AG09309 (cell line): ENCODE measurements at regions not wholly inside any gene's neighbourhood (a gene's known extent, or its start where the extent isn't known, plus 50 kb on each side); places are given as distances from the start of the nearest gene placed in this dataset.
A peak's percentile ranks its signal among the peaks of the same experiment; 100 is the strongest.
"Not testable (repeated sequence)": the region's sequence is repeated elsewhere in the genome, so short reads cannot be mapped to it uniquely, and the experiment has no call there.

Experiments
- DNase-seq: peaks from one replicate; pipeline ENCODE4 v3.0.0-alpha.2; 2010; ENCODE audit warnings: low read depth
- H3K4me3 ChIP-seq: 2 replicates; pipeline ENCODE4 v1.5.1; 2011; ENCODE audit warnings: mild to moderate bottlenecking, low read depth, low read length, moderate library complexity; ENCODE audit not compliant: control insufficient read depth
- TF ChIP-seq, protein P1 (sequence below): IDR thresholded peaks from 2 replicates; pipeline ENCODE4 v1.5.1; 2011; ENCODE audit warnings: mild to moderate bottlenecking, low read depth, low read length, inconsistent platforms; ENCODE audit not compliant: insufficient read depth, control insufficient read depth; ENCODE audit errors: missing control alignments

DNA sequence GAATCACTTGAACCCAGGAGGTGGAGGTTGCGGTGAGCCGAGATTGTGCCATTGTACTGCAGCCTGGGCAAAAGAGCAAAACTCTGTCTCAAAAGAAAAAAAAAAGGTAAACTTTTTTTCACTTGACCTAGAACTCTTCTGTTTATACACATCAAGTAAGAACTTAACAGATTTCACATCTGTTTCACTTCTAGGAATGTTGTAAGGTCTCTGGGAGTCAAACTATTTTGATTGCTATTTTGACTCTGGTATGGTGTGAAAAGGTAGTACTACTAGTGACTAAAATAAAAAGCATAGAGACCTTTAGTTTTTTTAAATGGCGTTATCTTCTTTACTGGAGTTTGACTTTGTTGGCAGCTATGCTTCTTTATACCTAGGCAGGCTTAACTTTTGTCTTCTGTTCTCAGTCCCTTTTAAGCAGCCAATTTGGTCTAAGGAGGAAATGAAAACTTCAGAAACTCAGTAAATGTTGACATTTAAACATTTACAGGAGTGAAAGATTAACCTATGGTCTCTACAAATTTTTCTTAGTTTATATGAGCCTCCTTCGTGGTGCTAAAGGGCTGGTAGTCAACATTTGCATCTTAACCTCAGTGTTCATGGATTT is 84.7 kb downstream of the METTL2B start:
- DNase-seq, H3K4me3 ChIP-seq: not testable (repeated sequence)

GRCh38 chr7:128562795-128563194 is 86.2 kb downstream of the METTL2B start:
- not testable (repeated sequence) for DNase-seq

GRCh38 chr7:128564123-128564700 is 87.7 kb downstream of the METTL2B start:
- not testable (repeated sequence) for DNase-seq, H3K4me3 ChIP-seq

More at GRCh38 chr7:128562795-128563194, 86.2 kb downstream of the METTL2B start:
- not testable (repeated sequence) for H3K4me3 ChIP-seq

DNA sequence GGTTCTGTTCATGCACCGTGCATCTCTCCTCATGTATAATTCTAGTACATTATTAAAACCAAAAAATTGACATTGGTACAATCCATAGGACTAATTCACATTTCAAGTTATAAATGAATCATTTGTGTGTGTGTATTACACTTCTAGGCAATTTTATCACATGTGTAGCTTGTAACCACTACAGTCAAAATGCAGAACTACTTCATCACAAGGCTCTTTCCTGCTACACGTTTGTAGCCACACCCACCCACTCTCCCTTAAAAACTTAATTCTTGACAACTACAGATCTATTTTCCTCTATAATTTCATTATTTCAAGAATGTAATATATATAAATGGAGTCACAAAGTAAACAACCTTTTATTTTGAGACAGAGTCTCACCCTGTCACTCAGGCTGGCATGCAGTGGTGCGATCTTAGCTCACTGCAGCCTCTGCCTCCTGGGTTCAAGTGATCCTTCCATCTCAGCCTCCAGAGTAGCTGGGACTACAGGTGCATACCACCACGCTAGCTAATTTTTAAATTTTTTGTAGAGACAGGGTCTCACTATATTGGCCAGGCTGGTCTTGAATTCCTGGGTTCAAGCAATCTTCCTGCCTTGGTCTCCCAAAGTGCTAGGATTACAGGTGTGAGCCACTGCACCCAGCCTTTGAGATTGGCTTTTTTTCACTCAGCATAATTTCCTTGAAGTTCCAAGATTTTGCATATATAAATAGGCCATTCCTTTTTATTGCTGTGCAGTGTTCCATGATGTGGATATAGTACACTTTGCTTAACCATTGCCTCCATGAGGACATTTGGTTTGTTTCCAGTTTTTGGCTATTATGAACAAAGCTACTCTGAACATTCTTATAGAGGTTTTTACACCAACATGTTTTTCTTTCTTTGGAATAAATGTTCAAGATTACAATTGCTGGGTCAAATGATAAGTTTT is 88.7 kb downstream of the METTL2B start:
- DNase-seq, H3K4me3 ChIP-seq: not testable (repeated sequence)

GRCh38 chr7:128575277-128575676 is 96.8 kb upstream of the GARIN1A start:
- not testable (repeated sequence) for H3K4me3 ChIP-seq, DNase-seq

GRCh38 chr7:128576953-128577352 is 95.1 kb upstream of the GARIN1A start:
- not testable (repeated sequence) for H3K4me3 ChIP-seq, DNase-seq

- H3K4me3 ChIP-seq, DNase-seq: not testable (repeated sequence)
Measured at GRCh38 chr7:128579843-128580242, 92.2 kb upstream of the GARIN1A start.

- H3K4me3 ChIP-seq = not testable (repeated sequence)
- DNase-seq = peak; percentile 4
Measured at GRCh38 chr7:128581100-128581499, 91.0 kb upstream of the GARIN1A start.

DNA sequence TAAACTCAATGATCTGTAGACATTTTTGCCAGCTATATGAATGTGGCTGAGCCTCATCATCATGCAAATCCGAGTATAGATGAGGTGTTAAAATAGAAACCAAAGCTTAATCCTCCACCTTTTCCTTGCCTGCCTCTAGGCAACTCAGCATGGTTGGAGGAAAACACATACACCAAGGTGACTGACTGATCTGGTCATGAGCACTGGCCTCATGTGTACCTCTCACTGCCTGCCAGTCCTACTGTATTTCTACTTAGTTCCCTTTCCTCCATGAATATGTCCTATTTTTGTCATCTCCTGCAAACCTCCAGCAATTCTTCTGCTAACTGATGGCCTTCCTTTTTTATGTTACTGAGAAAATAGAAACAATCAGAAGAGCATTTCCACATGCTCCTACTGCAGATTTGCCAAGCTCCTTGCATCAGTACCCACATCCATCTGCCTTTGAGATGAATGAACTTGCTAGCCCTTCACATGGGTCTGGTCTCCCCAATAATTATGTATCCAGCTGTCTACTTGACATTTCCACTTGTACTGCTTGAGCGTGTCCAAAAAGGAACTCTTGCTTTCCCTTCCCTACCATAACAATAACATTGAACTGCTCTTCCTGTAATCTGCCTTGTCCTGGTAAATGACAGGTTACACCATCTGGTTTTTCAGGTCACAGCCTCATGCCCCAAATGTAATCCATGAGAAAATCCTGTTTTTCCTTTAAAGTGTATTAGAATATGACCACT is 90.1 kb upstream of the GARIN1A start:
- not testable (repeated sequence) for DNase-seq, H3K4me3 ChIP-seq

DNA sequence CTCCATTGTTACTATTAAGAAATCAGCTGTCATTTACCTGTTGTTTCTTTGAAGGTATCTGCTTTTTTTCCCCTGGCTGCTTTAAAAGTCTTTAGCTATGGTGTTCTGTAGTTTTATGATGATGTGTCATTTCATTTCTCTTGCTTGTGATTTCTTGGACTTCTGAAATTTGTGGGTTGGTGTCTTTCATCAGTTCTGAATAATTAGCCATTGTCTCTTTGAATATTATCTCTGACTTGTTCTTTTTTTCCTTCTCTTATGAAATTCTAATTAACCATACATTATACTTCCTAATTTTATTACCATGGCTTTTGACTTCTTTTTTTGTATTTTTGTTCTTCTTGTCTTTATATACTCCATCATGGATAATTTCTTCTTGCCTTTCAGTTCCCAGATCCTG is 85.4 kb upstream of the GARIN1A start:
- not testable (repeated sequence) for DNase-seq, H3K4me3 ChIP-seq

- TF ChIP-seq, protein P1, sequence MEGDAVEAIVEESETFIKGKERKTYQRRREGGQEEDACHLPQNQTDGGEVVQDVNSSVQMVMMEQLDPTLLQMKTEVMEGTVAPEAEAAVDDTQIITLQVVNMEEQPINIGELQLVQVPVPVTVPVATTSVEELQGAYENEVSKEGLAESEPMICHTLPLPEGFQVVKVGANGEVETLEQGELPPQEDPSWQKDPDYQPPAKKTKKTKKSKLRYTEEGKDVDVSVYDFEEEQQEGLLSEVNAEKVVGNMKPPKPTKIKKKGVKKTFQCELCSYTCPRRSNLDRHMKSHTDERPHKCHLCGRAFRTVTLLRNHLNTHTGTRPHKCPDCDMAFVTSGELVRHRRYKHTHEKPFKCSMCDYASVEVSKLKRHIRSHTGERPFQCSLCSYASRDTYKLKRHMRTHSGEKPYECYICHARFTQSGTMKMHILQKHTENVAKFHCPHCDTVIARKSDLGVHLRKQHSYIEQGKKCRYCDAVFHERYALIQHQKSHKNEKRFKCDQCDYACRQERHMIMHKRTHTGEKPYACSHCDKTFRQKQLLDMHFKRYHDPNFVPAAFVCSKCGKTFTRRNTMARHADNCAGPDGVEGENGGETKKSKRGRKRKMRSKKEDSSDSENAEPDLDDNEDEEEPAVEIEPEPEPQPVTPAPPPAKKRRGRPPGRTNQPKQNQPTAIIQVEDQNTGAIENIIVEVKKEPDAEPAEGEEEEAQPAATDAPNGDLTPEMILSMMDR = no peak
- H3K4me3 ChIP-seq = no peak overlapping the region
- DNase-seq = no peak
Measured at GRCh38 chr7:128591705-128592104, 80.4 kb upstream of the GARIN1A start.

- not testable (repeated sequence) for DNase-seq, H3K4me3 ChIP-seq
Measured at GRCh38 chr7:128592209-128592608, 79.9 kb upstream of the GARIN1A start.

DNA sequence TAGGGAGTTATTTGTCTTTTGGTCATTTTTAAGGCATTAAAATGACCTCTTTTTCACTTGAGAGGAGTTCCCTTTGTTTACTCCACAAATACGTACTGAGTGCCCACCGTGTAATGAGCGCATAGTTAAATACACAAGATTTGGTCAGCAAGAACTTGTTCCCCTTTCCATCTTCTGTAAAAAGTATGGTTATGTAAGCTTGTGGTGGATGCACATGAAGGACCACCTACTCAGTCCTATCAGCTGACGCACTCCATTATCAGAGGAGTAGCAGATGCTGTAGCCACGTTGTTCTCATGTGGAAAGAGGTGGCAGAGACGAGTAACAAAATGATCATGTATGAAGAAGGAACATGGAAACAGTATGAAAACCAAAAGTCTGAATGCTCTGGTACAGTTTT is 78.0 kb upstream of the GARIN1A start:
- DNase-seq, H3K4me3 ChIP-seq: not testable (repeated sequence)

- H3K4me3 ChIP-seq, DNase-seq: not testable (repeated sequence)
Measured at GRCh38 chr7:128596336-128597128, 75.6 kb upstream of the GARIN1A start.

GRCh38 chr7:128598946-128599345 is 73.1 kb upstream of the GARIN1A start:
- not testable (repeated sequence) for DNase-seq, H3K4me3 ChIP-seq
